Uterus (tissue), 3 donors: ENCODE measurements at regions not wholly inside any gene's neighbourhood (a gene's known extent, or its start where the extent isn't known, plus 50 kb on each side); places are given as distances from the start of the nearest gene placed in this dataset.
A peak's percentile ranks its signal among the peaks of the same experiment; 100 is the strongest.

Source experiments
- DNase-seq, 2 donors: peaks; one replicate each; pipeline ENCODE4 v3.0.0-alpha.2; 2019 to 2020
- H3K27ac ChIP-seq, 2 donors: fragments of 200-600 bp; sonication (generic); 1 replicate in 1 of 2; 2 replicates in 1 of 2; pipeline ENCODE4 v1.5.1; 2016 to 2018
- H3K27me3 ChIP-seq, 2 donors: fragments of 200-600 bp; sonication (generic); one replicate each; pipeline ENCODE4 v1.5.1; 2018 to 2019; ENCODE audit warnings: control low read depth in 1 of 2
- H3K36me3 ChIP-seq, 2 donors: fragments of 200-600 bp; sonication (generic); one replicate each; pipeline ENCODE4 v1.5.1; 2019; ENCODE audit warnings: control low read depth in 1 of 2
- H3K4me1 ChIP-seq, 2 donors: fragments of 200-600 bp; sonication (generic); one replicate each; pipeline ENCODE4 v1.5.1; 2018 to 2019; ENCODE audit warnings: control low read depth in 1 of 2
- H3K4me3 ChIP-seq, 2 donors: fragments of 200-600 bp; sonication (generic); 1 replicate in 1 of 2; 2 replicates in 1 of 2; pipeline ENCODE4 v1.5.1; 2018 to 2019; ENCODE audit warnings: mild to moderate bottlenecking in 1 of 2
- H3K9me3 ChIP-seq, 2 donors: fragments of 200-600 bp; sonication (generic); one replicate each; pipeline ENCODE4 v1.5.1; 2019; ENCODE audit warnings: control low read depth in 1 of 2
- CTCF ChIP-seq, 4 experiments: fragments of 200-600 bp in 2 of 4; fragments of 450-650 bp in 2 of 4; sonication (generic) in 2 of 4; IDR thresholded peaks; one replicate each; pipeline ENCODE4 v1.5.1; 2016 to 2019; ENCODE audit warnings: antibody characterized with exemption in 4 of 4, mild to moderate bottlenecking in 2 of 4, moderate library complexity in 1 of 4
- POLR2A ChIP-seq, 2 donors: fragments of 450-650 bp; IDR thresholded peaks; one replicate each; pipeline ENCODE4 v1.6.1; 2016; ENCODE audit warnings: antibody characterized with exemption in 2 of 2, mild to moderate bottlenecking in 1 of 2, moderate library complexity in 1 of 2
- intact Hi-C: fragments of 100-400 bp; cut with DNase I; formaldehyde crosslinking; loops from one replicate; pipeline ENCODE4 v1.15.1; 2023; ENCODE audit warnings: low total_unique reads
- donor health status: DM: yes; HTN: yes; CAD: no.

- Histone ChIP-seq H3K4me1 (peaks cover 0 to 9% of the 10 kb centered on the region in 2 donors), H3K27ac (peak overlapping the region; percentile 25 to 65), H3K36me3 (no peaks in the 10 kb centered on the region), H3K27me3 (no peaks in the 10 kb centered on the region), H3K4me3 (no peak overlapping the region), H3K9me3 (no peaks in the 10 kb centered on the region)
- DNase-seq, result no peak
- TF ChIP-seq POLR2A (IDR thresholded peaks at IDR 0.05), result no peak
- intact Hi-C loops, result no loop called here
Observed at GRCh38 chr10:59537501-59537900, 172.1 kb downstream of the SLC16A9 start.

- intact Hi-C loops, result no loop called here
- DNase-seq, result peak; percentile 30 to 34
- Histone ChIP-seq H3K27ac (peak overlapping the region; percentile 65 to 72), H3K9me3 (no peaks in the 10 kb centered on the region), H3K27me3 (no peaks in the 10 kb centered on the region), H3K4me3 (no peak overlapping the region), H3K36me3 (no peaks in the 10 kb centered on the region), H3K4me1 (peaks cover 0 to 9% of the 10 kb centered on the region in 2 donors)
- TF ChIP-seq POLR2A (IDR thresholded peaks at IDR 0.05) (no peak), CTCF (IDR thresholded peaks at IDR 0.05) (no peak)
Observed at GRCh38 chr10:59536167-59537014, 173.3 kb downstream of the SLC16A9 start.

DNA sequence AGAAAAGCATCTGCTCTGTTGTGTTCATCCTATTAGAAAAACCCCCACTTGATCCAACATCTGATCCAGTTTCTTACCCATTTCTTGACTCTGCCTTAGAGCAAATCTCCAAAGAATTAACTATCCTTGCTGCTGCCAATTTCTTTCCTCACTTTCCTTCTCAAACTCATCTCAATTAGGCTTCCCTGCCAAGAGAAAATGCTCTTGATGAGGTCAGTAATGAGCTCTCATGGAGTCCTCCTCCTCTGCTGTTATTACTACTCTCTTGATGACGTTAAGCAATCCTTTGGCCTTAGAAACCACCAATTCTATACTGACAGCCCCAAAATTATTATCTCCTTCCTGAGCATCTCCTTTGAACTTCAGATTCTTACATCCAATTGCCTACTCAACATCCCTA lies 162.0 kb upstream of the FAM13C start:
- H3K27me3 ChIP-seq, result no peaks in the 10 kb centered on the region
- H3K27ac ChIP-seq, result peak overlapping the region in 1 of 2 donors; percentile 1
- intact Hi-C loops, result no loop called here
- H3K9me3 ChIP-seq, result no peaks in the 10 kb centered on the region
- H3K4me1 ChIP-seq, result no peaks in the 10 kb centered on the region
- peak in 1 of 2 donors; percentile 20 for DNase-seq
- no peak for TF ChIP-seq POLR2A (IDR thresholded peaks at IDR 0.05)
- TF ChIP-seq CTCF (IDR thresholded peaks at IDR 0.05), result no peak
- H3K4me3 ChIP-seq, result no peak overlapping the region
- H3K36me3 ChIP-seq, result no peaks in the 10 kb centered on the region

- TF ChIP-seq CTCF (IDR thresholded peaks at IDR 0.05) (no peak), POLR2A (IDR thresholded peaks at IDR 0.05) (no peak)
- intact Hi-C loops, result no loop called here
- Histone ChIP-seq H3K4me1 (no peaks in the 10 kb centered on the region), H3K36me3 (no peaks in the 10 kb centered on the region), H3K27ac (peak overlapping the region in 1 of 2 donors; percentile 1), H3K9me3 (no peaks in the 10 kb centered on the region), H3K27me3 (no peaks in the 10 kb centered on the region), H3K4me3 (no peak overlapping the region)
- no peak for DNase-seq
Observed at GRCh38 chr10:59523851-59524250, 161.5 kb upstream of the FAM13C start.

DNA sequence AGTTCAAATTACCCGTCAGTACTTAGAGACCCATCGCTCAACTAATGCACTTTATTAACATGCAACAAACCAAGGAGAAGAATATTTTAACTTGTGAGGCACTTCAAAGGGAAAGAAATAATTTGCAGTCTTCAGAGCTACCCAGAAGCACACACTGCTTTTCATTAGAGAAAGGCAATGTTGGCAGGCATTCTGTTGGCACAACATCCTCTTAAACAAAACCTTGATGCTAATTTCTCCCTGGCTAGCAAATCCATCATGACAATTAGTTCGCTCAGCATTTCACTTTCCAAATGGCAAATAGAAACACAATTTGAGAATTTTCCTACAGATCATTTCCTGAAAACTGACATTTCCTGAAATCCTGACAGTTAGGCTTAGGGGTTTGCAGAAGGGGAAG lies 155.6 kb upstream of the FAM13C start:
- no peaks in the 10 kb centered on the region for H3K27me3 ChIP-seq
- H3K9me3 ChIP-seq, result no peaks in the 10 kb centered on the region
- no peak overlapping the region for H3K4me3 ChIP-seq
- intact Hi-C loops, result no loop called here
- DNase-seq, result no peak
- H3K36me3 ChIP-seq, result no peaks in the 10 kb centered on the region
- no peaks in the 10 kb centered on the region for H3K4me1 ChIP-seq
- no peak for TF ChIP-seq CTCF (IDR thresholded peaks at IDR 0.05)
- TF ChIP-seq POLR2A (IDR thresholded peaks at IDR 0.05), result no peak
- no peak overlapping the region for H3K27ac ChIP-seq
